ENCODE measurements at regions not wholly inside any gene's neighbourhood (a gene's known extent, or its start where the extent isn't known, plus 50 kb on each side); places are given as distances from the start of the nearest gene placed in this dataset.

GRCh38 chr4:96150466-96150865 is 310.6 kb downstream of the PDHA2 start:
- FAIRE-seq (no peak), DNase-seq (ENCODE audit: insufficient read length) (no peak)
- TF ChIP-seq POLR2AphosphoS5 (IDR thresholded peaks at IDR 0.05; ENCODE audit: low read depth, low read length) (no peak), TAF1 (IDR thresholded peaks at IDR 0.05; ENCODE audit: borderline replicate concordance, low read depth, low read length) (no peak), POLR2A (IDR thresholded peaks at IDR 0.05; ENCODE audit: low read depth, low read length) (no peak)

- DNase-seq (ENCODE audit: insufficient read length) (no peak), FAIRE-seq (no peak)
- TF ChIP-seq TAF1 (IDR thresholded peaks at IDR 0.05; ENCODE audit: borderline replicate concordance, low read depth, low read length), result no peak
- no peak for TF ChIP-seq POLR2AphosphoS5 (IDR thresholded peaks at IDR 0.05; ENCODE audit: low read depth, low read length)
- no peak for TF ChIP-seq POLR2A (IDR thresholded peaks at IDR 0.05; ENCODE audit: low read depth, low read length)
Observed at GRCh38 chr4:96152824-96153223, 312.9 kb downstream of the PDHA2 start.

- DNase-seq (ENCODE audit: insufficient read length), result no peak
- FAIRE-seq, result no peak
- TF ChIP-seq POLR2A (IDR thresholded peaks at IDR 0.05; ENCODE audit: low read depth, low read length) (no peak), TAF1 (IDR thresholded peaks at IDR 0.05; ENCODE audit: borderline replicate concordance, low read depth, low read length) (no peak), POLR2AphosphoS5 (IDR thresholded peaks at IDR 0.05; ENCODE audit: low read depth, low read length) (no peak)
Observed at GRCh38 chr4:96154676-96155075, 314.8 kb downstream of the PDHA2 start.

- DNase-seq (ENCODE audit: insufficient read length), result no peak
- no peak for TF ChIP-seq TAF1 (IDR thresholded peaks at IDR 0.05; ENCODE audit: borderline replicate concordance, low read depth, low read length)
- FAIRE-seq, result no peak
Observed at GRCh38 chr4:96162636-96163035, 322.7 kb downstream of the PDHA2 start.

- TF ChIP-seq POLR2A (IDR thresholded peaks at IDR 0.05; ENCODE audit: low read depth, low read length), result no peak
- TF ChIP-seq POLR2AphosphoS5 (IDR thresholded peaks at IDR 0.05; ENCODE audit: low read depth, low read length), result no peak
- no peak for TF ChIP-seq TAF1 (IDR thresholded peaks at IDR 0.05; ENCODE audit: borderline replicate concordance, low read depth, low read length)
- no peak for DNase-seq (ENCODE audit: insufficient read length)
- no peak for FAIRE-seq
Observed at GRCh38 chr4:96164814-96165351, 325.0 kb downstream of the PDHA2 start.

- TF ChIP-seq TAF1 (IDR thresholded peaks at IDR 0.05; ENCODE audit: borderline replicate concordance, low read depth, low read length), result no peak
- TF ChIP-seq POLR2AphosphoS5 (IDR thresholded peaks at IDR 0.05; ENCODE audit: low read depth, low read length), result no peak
- no peak for TF ChIP-seq POLR2A (IDR thresholded peaks at IDR 0.05; ENCODE audit: low read depth, low read length)
- DNase-seq (ENCODE audit: insufficient read length) (no peak), FAIRE-seq (no peak)
Observed at GRCh38 chr4:96166806-96167205, 326.9 kb downstream of the PDHA2 start.

GRCh38 chr4:96170198-96170597 is 330.3 kb downstream of the PDHA2 start:
- FAIRE-seq (no peak), DNase-seq (ENCODE audit: insufficient read length) (peak; percentile 1)
- no peak for TF ChIP-seq TAF1 (IDR thresholded peaks at IDR 0.05; ENCODE audit: borderline replicate concordance, low read depth, low read length)
- no peak for TF ChIP-seq POLR2A (IDR thresholded peaks at IDR 0.05; ENCODE audit: low read depth, low read length)
- no peak for TF ChIP-seq POLR2AphosphoS5 (IDR thresholded peaks at IDR 0.05; ENCODE audit: low read depth, low read length)

- DNase-seq (ENCODE audit: insufficient read length) (no peak), FAIRE-seq (no peak)
- TF ChIP-seq POLR2A (IDR thresholded peaks at IDR 0.05; ENCODE audit: low read depth, low read length), result no peak
- no peak for TF ChIP-seq POLR2AphosphoS5 (IDR thresholded peaks at IDR 0.05; ENCODE audit: low read depth, low read length)
Observed at GRCh38 chr4:96173756-96174155, 333.9 kb downstream of the PDHA2 start.

- TF ChIP-seq POLR2A (IDR thresholded peaks at IDR 0.05; ENCODE audit: low read depth, low read length) (no peak), TAF1 (IDR thresholded peaks at IDR 0.05; ENCODE audit: borderline replicate concordance, low read depth, low read length) (no peak), POLR2AphosphoS5 (IDR thresholded peaks at IDR 0.05; ENCODE audit: low read depth, low read length) (no peak)
- DNase-seq (ENCODE audit: insufficient read length) (no peak), FAIRE-seq (no peak)
Observed at GRCh38 chr4:96175871-96176270, 336.0 kb downstream of the PDHA2 start.

GRCh38 chr4:96183611-96184010 is 343.7 kb downstream of the PDHA2 start:
- TF ChIP-seq POLR2A (IDR thresholded peaks at IDR 0.05; ENCODE audit: low read depth, low read length) (no peak), TAF1 (IDR thresholded peaks at IDR 0.05; ENCODE audit: borderline replicate concordance, low read depth, low read length) (no peak), POLR2AphosphoS5 (IDR thresholded peaks at IDR 0.05; ENCODE audit: low read depth, low read length) (no peak)
- DNase-seq (ENCODE audit: insufficient read length) (no peak), FAIRE-seq (no peak)

GRCh38 chr4:96186593-96186992 is 346.7 kb downstream of the PDHA2 start:
- no peak for TF ChIP-seq POLR2AphosphoS5 (IDR thresholded peaks at IDR 0.05; ENCODE audit: low read depth, low read length)
- no peak for TF ChIP-seq TAF1 (IDR thresholded peaks at IDR 0.05; ENCODE audit: borderline replicate concordance, low read depth, low read length)
- FAIRE-seq (no peak), DNase-seq (ENCODE audit: insufficient read length) (no peak)

GRCh38 chr4:96189761-96190160 is 349.9 kb downstream of the PDHA2 start:
- FAIRE-seq (no peak), DNase-seq (ENCODE audit: insufficient read length) (no peak)

GRCh38 chr4:96193061-96193460 is 353.2 kb downstream of the PDHA2 start:
- TF ChIP-seq POLR2A (IDR thresholded peaks at IDR 0.05; ENCODE audit: low read depth, low read length), result no peak
- TF ChIP-seq TAF1 (IDR thresholded peaks at IDR 0.05; ENCODE audit: borderline replicate concordance, low read depth, low read length), result no peak
- TF ChIP-seq POLR2AphosphoS5 (IDR thresholded peaks at IDR 0.05; ENCODE audit: low read depth, low read length), result no peak
- FAIRE-seq (no peak), DNase-seq (ENCODE audit: insufficient read length) (no peak)

More at GRCh38 chr4:96189761-96190160, 349.9 kb downstream of the PDHA2 start:
- no peak for TF ChIP-seq POLR2AphosphoS5 (IDR thresholded peaks at IDR 0.05; ENCODE audit: low read depth, low read length)
- TF ChIP-seq TAF1 (IDR thresholded peaks at IDR 0.05; ENCODE audit: borderline replicate concordance, low read depth, low read length), result no peak
- TF ChIP-seq POLR2A (IDR thresholded peaks at IDR 0.05; ENCODE audit: low read depth, low read length), result no peak
